ENCODE measurements at regions not wholly inside any gene's neighbourhood (a gene's known extent, or its start where the extent isn't known, plus 50 kb on each side); places are given as distances from the start of the nearest gene placed in this dataset.
"Not testable (repeated sequence)": the region's sequence is repeated elsewhere in the genome, so short reads cannot be mapped to it uniquely, and the experiment has no call there.

DNA sequence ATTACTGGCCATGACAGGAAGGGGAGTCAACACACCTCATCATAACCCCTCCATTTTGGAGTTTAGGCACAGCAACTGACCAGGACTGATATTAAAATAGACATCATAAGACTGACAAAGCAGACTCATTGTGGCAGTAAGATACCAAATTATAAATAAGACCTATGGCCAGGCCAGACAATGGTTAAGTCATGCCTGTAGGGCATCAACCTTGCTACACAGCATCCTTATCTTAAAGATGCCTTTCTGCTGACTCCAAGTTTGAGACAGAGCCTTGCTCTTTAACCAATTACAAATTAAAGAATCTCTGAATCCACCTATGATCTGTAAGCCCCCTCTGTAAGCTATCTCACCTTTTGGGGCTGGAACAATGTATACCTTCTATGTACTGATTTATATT is 65.5 kb downstream of the VCX2 start:
- no peak for DNase-seq

DNA sequence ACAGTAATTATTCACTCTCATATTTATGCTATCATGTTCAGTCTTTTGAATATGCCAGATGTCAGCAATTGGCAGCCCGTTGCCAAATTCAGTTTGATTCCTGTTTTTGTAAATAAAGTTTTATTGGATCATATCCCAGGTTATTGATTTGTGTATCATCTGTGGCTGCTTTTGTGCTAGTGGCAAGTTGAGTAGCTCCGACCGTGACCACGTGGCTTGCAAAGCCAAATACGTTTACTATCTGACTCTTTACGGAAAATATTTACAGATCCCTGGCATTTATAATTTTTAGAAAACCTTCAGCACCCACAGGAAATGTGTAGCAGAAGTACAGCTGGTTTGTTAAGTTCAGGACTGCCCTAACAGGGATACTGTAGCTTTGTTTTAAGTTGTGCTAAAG is 67.4 kb downstream of the VCX2 start:
- no peak for DNase-seq

DNA sequence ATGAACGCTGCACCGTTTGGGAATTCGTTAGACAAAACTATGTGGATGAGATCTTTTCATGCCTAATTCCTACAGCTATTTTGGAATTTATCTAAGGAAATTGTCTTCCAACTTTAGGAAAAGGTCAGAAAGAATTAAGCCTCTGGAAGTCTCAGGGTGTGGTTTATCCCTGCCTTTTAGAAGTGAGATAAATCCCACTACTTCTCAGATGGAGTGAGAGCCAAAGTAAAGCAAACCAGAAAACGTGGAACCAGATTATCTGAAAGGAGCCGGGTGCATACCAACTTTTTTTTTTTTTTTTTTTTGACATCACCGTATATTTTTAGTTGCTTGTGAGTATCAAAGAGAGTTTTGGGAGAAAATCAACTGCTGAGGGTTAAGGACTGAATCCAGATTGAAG is 79.6 kb downstream of the VCX2 start:
- no peak for DNase-seq

DNA sequence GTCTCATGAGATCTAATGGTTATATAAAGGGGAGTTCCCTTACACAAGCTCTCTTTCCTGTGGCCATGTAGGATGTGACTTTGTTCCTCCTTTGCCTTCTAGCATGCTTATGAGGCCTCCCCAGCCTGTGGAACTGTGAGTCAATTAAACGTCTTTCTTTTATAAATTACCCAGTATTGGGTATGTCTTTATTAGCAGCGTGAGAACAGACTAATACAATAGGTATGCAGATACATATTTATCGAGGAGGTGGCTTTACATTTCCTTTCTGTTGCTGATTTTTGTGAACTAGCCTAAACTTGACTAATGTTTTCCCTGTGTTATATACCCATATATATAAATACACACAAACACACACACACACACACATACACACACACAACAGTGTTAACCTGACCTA is 80.2 kb downstream of the VCX2 start:
- no peak for DNase-seq

DNA sequence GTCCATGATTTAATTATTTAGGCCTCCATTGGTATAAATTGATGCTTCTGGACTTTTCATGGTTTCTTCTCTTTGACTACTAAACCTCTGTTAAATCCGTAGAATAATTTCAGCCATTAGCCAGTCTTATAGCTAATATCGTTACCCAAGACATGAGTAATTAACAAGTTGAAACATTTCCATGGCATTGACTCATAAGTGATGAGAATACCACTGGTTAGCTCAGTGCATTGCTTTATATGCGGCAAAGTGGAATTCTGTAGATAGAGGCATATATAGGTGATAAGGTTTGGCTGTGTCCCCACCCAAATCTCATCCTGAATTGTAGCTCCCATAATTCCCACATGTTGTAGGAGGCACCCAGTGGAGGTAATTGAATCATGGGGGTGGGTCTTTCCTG is 80.6 kb downstream of the VCX2 start:
- DNase-seq, result no peak

DNA sequence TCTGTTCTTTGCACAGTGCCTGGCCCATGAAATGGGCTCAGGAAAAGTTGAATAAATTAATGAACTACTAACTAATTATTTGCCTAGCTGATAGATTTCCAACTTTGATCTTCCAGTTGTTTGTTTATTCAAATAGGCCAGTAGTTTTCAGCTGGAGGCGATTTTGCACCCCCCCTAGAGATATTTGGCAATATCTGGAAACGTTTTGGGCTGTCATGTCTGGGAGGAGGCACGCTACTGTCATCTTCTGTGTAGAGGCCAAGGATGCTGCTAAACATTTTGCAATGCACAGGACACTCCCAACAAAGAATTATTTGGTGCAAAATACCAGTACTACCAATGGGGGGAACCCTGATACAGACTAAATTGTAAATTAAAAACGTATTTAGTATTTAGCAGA is 81.9 kb downstream of the VCX2 start:
- DNase-seq, result no peak

DNA sequence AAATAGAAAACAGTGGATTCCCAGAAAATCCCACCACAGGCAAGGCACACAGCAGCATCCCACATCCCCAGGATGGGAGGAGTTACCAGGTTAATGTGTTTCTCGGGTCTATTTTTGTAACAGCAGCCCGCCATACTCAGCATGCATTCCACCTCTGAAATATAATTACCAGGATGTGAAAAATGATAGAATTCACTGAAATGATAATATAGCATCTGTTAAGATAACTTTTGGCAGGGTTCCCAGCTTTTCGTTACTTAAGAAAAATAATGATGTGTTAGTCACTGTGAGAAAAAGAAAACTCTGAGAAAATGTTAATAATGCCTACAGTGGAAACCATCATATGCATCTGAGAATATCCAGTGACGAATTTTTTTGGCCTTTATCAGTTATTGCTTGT is 87.1 kb downstream of the VCX2 start:
- no peak for DNase-seq

DNA sequence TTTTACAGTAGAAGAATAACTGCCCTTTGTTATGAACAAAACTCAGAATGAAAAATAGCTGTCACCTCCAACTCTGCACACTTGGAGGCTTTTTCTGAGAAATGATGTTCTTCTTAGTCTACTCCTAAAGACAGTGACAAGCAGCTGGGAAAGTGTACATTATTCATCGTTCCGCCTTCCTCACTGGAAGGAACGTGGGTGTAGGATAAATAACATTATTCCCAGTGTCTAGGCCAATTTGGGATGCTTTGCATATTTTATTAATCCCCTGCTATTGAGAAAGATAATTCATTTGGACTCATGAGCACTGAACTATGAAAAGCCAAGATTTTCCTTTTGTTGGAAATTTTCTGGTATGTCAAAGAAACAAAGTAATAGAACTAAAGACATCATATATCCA is 87.8 kb downstream of the VCX2 start:
- no peak for DNase-seq

DNA sequence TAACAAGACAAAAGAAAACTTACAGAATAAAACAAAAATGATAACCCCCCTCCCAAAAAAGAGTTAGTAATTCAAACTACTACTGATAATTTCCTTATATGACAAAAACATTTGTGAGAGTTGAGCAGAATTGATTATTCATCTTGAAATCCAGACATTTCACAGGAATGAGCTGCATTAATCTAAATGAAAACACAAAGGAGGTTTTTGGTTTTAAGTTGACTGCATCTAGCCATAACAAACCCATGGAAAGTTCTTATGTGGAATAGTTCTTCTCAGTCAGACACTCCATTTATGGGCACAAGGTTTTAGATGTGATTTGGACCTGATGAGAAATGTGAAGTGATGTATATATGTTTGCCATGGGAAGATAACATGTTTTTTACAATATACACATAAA is 95.4 kb downstream of the VCX2 start:
- DNase-seq, result no peak

DNA sequence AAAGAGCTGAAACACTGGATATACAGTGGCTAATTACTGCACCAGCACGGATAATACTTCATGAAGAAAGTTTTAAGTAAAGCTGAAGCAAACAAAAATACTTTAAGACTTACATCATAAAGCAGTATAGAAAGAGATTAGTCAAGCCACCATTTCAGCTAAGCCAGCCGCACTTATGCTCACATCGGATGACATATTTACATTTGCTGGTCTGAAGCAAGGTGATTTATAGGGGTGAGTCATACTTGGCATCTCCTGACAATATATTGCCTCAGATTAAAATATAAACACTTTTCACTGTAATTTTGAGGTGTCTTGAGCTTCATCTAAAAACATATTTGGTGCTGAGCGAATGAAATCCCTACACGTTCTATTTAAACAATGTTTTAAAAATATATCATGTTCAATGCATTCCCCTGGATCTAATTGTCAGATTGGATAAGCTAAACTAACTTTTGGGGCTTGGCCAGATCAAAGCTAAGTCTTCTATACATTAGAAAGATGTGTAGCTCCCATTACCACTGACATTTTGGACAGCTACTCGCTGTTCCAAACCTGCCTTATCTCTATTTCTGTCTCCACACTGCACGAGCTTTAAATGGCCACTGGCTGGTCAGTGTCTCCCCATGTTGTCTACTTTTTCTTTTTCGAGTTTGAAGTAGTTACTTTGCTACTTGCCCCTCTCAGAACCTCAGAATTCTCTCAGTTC is 103.2 kb downstream of the VCX2 start:
- no peak for DNase-seq

DNA sequence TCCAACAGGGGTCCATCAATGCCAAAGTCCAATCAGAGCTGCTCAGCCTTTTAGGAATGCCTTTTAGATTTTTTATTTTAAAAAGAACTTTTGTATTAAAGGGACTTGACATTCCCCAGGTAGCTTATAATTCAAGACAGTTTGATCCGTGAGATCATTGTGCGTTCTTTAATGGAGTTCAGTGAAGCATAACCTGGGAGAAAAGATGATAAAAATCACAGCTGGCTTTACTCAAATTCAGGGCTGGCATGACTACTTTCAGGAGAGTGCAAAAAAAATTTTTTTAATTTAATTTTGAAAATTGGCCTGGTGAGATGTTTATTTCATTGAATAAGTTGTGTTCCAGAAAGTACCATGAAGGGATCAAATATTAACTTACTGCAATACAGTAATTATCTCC is 118.2 kb downstream of the VCX2 start:
- no peak for DNase-seq

DNA sequence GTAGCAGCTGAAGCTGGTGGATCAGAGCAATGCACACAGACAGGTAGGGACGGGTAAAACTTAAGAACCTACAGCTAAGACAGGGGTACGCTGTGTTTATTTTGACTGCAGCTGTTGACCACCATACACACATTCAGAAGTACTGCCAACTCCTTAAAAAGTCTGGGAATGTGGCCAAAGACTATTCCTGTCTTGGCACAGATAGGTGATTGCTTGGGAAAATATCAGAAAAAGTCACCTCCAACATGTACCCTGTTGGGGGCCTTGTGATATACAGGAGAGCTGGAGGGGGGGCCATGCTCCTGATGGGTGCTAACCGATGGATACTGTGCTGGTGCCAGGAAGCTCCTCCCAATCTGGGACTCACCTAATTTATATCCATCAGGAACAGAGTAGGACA is 121.2 kb downstream of the VCX2 start:
- no peak for DNase-seq

DNA sequence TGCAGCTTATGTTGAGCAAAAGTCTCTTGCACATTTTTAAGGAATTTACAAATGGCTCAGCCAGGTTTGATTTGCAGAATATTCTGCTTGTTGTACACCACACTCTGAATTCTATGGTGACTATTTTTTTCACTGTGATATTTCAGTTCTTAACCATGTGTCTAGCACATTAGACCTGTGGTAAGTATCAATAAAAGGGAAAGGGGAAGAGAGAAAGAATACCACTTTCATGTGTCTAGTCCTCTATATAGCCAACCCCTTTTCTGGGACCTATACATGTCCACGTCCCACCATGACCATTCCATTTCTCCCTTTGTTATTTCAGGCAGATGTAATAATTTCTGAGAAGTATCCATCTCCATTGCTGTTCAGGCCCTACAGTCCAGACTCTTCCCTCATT is 121.3 kb upstream of the PNPLA4 start:
- no peak for DNase-seq

DNA sequence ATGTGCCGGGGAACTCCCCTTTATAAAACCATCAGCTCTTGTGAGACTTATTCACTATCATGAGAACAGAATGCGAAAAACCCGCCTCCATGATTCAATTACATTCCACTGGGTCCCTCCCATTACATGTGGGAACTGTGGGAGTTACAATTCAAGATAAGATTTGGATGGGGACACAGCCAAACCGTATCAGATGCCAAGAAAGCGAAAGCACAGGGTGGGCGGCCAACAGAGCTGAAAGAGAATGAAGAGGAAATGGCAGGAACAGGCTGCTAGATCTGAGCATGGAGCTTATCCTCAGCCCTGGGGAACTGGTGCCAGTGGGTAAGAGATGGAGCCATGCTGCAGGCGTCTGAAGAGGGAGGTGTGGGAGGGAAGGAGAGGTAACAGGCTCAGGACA is 117.7 kb upstream of the PNPLA4 start:
- DNase-seq, result no peak

DNA sequence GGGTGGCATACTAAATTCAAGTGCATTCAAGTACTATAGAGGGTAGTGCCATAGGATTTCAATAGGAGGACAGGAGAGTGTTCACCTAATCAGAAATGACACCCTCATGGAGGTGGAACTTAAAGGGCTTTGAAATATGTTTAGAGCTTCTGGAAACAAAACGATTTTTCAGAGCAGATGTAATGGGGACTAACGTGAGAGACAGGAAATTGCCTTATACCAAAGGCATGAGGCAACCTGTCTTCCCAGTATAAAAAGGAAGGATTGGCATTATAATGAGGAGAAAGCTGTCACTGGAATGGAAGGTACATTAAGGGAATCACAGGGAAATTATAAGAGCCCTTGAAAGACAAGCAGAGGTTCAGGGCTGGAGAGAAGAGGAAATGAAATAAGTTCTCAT is 116.3 kb upstream of the PNPLA4 start:
- no peak for DNase-seq

DNA sequence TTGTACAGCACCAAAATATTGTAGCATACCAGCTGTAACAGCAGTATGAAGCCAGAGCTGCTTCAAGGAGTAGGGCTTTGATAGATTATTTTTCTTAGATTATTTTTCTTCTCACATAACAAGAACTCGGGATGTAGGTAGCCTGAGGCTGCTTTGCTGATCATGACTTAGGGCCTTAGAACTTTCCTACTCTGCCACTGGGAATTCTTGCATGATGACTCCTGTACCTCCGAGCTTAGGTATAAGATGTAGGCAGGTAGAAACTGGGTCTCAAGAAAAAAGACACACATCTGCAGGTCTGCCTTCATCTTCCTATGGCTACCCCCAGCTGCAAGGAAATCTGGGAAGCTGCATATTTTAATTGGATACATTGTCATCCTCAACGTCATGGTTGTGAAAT is 115.9 kb upstream of the PNPLA4 start:
- DNase-seq, result no peak

DNA sequence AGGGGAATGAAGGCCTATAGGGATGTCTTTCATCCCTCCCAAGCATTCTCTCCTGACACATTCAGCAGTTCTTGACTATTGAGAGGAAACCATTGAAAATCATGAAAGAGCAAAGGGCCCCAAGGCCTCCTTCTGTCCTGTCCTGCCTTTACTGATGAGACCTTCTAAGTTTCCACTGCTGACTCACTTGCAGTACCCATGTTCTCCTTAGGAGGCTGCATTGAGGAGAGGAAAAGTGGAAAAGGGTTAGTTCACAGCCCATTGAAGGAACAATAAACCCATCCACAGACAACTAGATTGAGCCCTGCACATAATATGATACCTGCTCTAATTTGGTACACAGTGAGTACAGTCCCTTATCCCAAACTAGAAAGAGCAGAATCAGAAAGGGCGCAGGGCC is 115.1 kb upstream of the PNPLA4 start:
- no peak for DNase-seq

DNA sequence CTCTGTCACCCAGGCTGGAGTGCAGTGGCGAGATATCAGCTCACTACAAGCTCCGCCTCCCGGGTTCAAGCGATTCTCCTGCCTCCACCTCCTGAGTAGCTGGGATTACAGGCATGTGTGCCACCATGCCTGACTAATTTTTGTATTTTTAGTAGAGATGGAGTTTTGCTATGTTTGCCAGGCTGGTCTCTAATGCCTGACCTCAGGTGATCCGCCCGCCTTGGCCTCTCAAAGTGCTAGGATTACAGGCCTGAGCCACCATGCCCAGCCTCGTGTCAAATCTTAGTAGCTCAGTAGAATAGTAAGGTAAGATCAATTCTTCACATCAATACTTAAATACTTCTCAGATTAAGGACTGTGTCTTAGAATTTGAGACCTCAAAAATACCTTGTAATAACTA is 112.5 kb upstream of the PNPLA4 start:
- DNase-seq, result not testable (repeated sequence)

DNA sequence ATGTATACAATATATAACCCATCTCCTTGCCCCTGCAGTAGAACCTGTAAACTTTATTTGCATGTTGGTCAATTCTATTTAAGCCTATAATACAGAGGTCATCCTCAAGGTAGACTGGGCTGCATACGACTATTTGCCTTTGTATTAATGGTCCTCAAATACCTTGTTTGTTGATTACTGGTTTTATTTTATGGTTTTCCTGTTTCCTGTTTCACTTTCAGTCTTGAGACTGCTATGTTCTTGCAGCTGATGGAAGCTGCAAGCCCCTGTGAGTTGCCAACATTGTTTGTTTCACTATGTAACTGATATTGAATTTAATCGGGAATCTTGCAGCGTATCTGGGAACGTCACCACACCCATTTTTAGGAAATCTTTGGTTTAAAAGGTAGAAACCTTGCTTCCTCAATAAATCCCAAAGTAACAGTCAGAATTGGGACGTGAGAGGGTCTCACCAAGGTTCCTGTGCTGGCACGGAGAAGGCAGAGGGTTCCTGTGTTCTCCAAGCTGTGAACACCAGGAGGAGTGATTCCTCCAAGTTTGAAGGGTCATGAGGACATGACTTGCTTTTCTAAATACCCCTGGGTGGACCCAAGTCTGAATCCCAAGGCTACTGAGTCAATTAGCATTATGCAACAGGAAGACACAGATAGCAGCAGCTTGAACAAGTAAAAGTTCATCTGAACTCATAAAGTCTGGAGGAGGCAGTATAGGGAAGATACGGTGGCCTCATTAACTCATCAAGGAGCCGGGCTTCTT is 110.6 kb upstream of the PNPLA4 start:
- DNase-seq, result no peak

DNA sequence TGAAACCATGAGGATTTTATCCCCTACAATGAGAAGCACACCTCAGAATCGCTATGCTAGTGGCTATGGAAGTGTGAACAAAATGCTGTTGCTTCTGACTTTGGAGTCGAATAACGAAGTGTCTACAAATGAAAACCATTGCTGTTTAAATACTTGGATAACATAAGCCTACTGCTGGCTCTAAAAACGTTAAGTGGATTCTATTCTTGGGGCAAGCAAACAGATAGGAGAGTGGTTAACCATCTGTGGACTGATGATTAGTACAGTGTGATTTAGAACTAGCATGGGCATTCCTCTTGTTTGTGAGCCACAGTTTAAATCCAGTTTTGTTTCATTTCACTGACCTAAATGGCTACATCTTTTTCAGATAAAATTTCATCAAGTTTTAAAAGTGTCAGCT is 109.7 kb upstream of the PNPLA4 start:
- no peak for DNase-seq

DNA sequence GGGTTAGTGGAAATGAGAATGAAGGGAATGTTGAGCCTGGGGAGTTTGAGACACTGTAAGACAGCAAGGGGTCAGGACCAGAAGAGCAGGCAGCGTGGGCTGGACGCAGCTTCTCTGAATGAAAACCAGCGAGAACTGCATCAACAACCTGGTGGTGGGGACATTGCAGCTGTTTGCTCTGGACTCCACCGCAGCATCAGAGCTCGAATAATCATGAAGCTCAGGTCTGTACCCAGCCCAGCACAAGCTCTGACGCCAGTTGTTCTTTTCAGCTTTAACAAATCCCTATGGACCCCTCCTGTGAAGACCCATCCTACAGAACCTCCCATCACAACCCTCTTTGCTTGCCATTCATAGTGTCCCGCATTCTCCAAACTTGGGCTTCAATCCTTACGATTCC is 106.8 kb upstream of the PNPLA4 start:
- no peak for DNase-seq

DNA sequence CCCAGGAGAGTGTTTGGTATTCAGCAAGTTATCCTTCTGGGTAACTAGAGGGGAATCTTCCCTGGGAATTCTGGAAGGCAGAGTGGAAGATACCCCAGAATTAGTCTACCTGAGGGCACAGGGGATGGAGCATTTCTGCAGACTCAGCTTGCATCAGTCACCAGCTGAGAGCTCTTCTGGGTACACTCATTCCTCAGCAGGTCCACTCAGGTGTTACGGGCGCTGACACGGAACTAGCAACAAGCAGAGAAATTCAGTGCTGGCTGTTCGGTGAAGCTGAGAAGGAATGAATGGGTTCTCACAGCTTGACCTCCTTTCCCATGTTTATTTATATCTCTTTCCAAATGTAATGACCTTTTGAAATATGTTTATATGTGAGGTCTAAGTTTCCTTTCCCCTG is 106.0 kb upstream of the PNPLA4 start:
- DNase-seq, result no peak

DNA sequence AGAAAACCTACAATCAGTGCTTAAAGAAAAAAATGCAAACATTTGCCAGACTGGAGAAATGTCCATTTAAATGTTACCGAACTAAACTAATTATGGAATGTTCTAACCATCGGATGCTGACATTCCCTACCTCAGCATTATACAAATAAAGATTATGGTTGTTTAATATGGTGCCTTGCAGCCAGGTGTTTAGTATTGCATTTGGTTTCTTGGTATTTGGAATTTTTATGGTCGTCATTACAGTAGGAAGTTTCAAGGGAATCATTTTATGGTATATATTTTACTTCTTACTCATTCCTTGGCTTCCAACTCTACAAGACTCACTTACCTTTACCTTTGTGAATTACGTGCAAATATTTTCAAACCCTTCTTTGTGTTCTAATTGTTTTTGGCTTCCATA is 103.1 kb upstream of the PNPLA4 start:
- no peak for DNase-seq

DNA sequence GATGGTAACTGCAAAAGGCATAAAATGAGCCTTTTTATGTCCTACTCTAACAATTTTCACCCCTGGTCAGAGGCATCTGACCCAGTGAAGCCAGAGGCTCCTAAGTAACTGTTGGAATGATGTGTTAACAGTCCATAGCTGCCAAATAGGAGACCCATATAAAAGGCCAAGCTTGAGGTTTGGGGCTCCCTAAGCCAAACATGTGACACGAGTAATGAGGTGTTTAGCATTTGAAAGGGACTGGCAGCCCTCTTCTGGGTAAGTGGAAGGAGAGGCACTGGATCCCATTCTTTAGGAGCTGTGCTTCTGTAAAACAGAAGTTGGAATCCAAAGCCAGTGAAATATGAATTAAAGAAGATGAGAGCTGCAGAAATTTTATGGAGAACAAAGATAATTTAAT is 100.6 kb upstream of the PNPLA4 start:
- DNase-seq, result no peak

DNA sequence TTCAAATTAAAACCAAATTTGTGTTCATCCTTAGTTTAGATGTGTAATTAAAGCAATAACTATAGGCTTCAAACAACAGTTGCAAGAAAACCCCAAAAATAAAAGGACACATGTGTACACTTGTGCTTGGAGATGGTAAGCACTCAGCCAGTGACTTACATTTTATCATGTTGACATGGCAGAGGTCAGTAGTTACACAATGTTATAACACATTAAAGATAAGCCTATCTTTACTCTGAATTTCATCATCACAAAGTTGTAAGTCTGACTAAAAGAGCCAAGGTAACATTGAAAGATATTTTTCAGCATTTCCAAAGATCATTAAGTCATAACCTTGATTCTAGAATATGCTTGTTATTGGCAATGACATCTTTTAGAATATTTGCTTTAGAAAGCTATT is 98.5 kb upstream of the PNPLA4 start:
- no peak for DNase-seq

Data from MV-4-11 (cell line).